ENCODE measurements at regions not wholly inside any gene's neighbourhood (a gene's known extent, or its start where the extent isn't known, plus 50 kb on each side); places are given as distances from the start of the nearest gene placed in this dataset.

GRCh38 chr5:16321284-16321683 lies 141.7 kb upstream of the MARCHF11 start (continued):
- TF ChIP-seq E2F1 (CRISPR knock-in tag; IDR thresholded peaks at IDR 0.05) (no peak), AR (CRISPR knock-in tag; IDR thresholded peaks at IDR 0.05) (no peak), FOXP1 (CRISPR knock-in tag; IDR thresholded peaks at IDR 0.05; ENCODE audit: borderline replicate concordance) (no peak), FOXJ3 (CRISPR knock-in tag; IDR thresholded peaks at IDR 0.05; ENCODE audit: borderline replicate concordance) (no peak), ZSCAN18 (CRISPR knock-in tag; IDR thresholded peaks at IDR 0.05) (no peak), CREB1 (CRISPR knock-in tag; IDR thresholded peaks at IDR 0.05) (no peak), STAT6 (CRISPR knock-in tag; conservative IDR thresholded peaks at IDR 0.05; ENCODE audit: low read depth) (no peak)

GRCh38 chr5:16315501-16315900 lies 135.9 kb upstream of the MARCHF11 start:
- CTCF ChIA-PET = interaction anchor here (0.9 kb wide), 1 partner anchor 141 kb away, joined by 3 read pairs; no protein-coding TSS in a partner anchor
- Mint-ChIP-seq H3K27me3 (ENCODE audit: low read depth) (no peaks in the 10 kb centered on the region), H3K4me3 (no peak overlapping the region)

More at GRCh38 chr5:16315501-16315900, 135.9 kb upstream of the MARCHF11 start:
- Mint-ChIP-seq H3K4me1 (peaks cover 8% of the 10 kb centered on the region; the same call in 1 of the 2 replicates), H3K36me3 (no peaks in the 10 kb centered on the region), H3K27ac (no peak overlapping the region), H3K9me3 (peaks cover 9% of the 10 kb centered on the region)
- POLR2A ChIA-PET = no interaction called here
- TF ChIP-seq GRHL2 (CRISPR knock-in tag; IDR thresholded peaks at IDR 0.05; ENCODE audit: insufficient replicate concordance, severe bottlenecking) (no peak), E2F1 (CRISPR knock-in tag; IDR thresholded peaks at IDR 0.05) (no peak), ZNF423 (CRISPR knock-in tag; IDR thresholded peaks at IDR 0.05) (no peak), ARID4B (CRISPR knock-in tag; IDR thresholded peaks at IDR 0.05; ENCODE audit: borderline replicate concordance) (no peak), JUN (CRISPR knock-in tag; IDR thresholded peaks at IDR 0.05) (no peak)
- DNase-seq (ENCODE audit: low spot score) = no peak
- no peak for ATAC-seq

All from WTC11 (cell line).